Endothelial cell of umbilical vein (primary cell): ENCODE measurements at regions not wholly inside any gene's neighbourhood (a gene's known extent, or its start where the extent isn't known, plus 50 kb on each side); places are given as distances from the start of the nearest gene placed in this dataset.

Experiments
- EZH2 ChIP-seq: IDR thresholded peaks from 2 replicates; pipeline ENCODE4 v1.6.1; 2012; ENCODE audit warnings: borderline replicate concordance, low read depth, mild to moderate bottlenecking, moderate library complexity, low read length, inconsistent platforms; ENCODE audit not compliant: severe bottlenecking
- JUN ChIP-seq: IDR thresholded peaks from 2 replicates; pipeline ENCODE4 v1.6.1; 2011; ENCODE audit warnings: borderline replicate concordance, low read depth; ENCODE audit not compliant: insufficient read length, insufficient read depth
- POLR2A ChIP-seq: IDR thresholded peaks from 2 replicates; pipeline ENCODE4 v1.6.1; 2012; ENCODE audit warnings: low read depth, mild to moderate bottlenecking, control low read depth, low read length
- POLR2AphosphoS5 ChIP-seq: IDR thresholded peaks from 2 replicates; pipeline ENCODE4 v1.6.1; 2012; ENCODE audit warnings: low read depth, mild to moderate bottlenecking, control low read depth, low read length, moderate library complexity; ENCODE audit not compliant: insufficient read depth
- TF ChIP-seq, protein P1 (sequence below), 2 donors: IDR thresholded peaks; 1 replicate in 1 of 2; 2 replicates in 1 of 2; pipeline ENCODE4 v1.5.1; 2011; ENCODE audit warnings: low read length in 2 of 2, mild to moderate bottlenecking in 2 of 2, moderate library complexity in 2 of 2, control low read depth in 1 of 2, inconsistent platforms in 1 of 2, low read depth in 1 of 2; ENCODE audit not compliant: insufficient read depth in 1 of 2; ENCODE audit errors: extremely low read depth in 1 of 2

DNA sequence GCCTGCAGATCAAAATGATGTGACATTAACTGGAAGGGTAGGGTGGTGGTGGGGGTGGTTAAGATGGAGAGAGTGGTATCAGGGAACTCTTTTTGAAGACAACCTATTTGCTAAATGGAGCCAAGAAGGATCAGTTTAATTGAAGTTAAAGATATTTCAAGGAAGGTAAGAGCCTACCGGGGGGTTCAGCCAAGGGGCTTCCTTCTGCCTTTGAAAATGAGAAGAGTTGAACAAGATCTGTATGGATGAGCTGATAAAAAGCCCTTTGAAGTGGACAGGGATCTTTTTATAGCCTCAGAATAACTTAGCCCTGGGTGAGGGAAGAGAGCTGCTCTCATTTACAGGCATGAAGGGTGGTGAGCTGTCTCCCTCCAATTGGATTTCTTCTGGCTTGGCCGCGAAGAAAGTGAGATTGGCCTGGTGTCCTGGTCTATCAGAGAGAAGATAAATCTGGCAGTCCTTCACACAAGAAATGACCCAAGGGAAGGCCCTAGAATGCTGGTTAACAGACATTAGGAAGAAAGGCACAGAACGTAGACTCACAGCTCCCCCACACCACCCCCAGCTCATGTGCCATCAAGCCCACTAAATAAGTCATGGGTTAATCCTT lies 439.8 kb downstream of the TNS1 start:
- TF ChIP-seq, protein P1, sequence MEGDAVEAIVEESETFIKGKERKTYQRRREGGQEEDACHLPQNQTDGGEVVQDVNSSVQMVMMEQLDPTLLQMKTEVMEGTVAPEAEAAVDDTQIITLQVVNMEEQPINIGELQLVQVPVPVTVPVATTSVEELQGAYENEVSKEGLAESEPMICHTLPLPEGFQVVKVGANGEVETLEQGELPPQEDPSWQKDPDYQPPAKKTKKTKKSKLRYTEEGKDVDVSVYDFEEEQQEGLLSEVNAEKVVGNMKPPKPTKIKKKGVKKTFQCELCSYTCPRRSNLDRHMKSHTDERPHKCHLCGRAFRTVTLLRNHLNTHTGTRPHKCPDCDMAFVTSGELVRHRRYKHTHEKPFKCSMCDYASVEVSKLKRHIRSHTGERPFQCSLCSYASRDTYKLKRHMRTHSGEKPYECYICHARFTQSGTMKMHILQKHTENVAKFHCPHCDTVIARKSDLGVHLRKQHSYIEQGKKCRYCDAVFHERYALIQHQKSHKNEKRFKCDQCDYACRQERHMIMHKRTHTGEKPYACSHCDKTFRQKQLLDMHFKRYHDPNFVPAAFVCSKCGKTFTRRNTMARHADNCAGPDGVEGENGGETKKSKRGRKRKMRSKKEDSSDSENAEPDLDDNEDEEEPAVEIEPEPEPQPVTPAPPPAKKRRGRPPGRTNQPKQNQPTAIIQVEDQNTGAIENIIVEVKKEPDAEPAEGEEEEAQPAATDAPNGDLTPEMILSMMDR (IDR thresholded peaks at IDR 0.05; ENCODE audit: extremely low read depth in 1 of 2, insufficient read depth in 1 of 2, low read depth in 1 of 2, low read length in 2 of 2): no peak
- no peak for TF ChIP-seq EZH2
- no peak for TF ChIP-seq POLR2A
- TF ChIP-seq POLR2AphosphoS5: no peak
- TF ChIP-seq JUN: no peak
